ENCODE measurements at regions not wholly inside any gene's neighbourhood (a gene's known extent, or its start where the extent isn't known, plus 50 kb on each side); places are given as distances from the start of the nearest gene placed in this dataset.

GRCh38 chrX:142089193-142089592 lies 115.9 kb downstream of the MAGEC2 start:
- Histone ChIP-seq H3K56ac (ENCODE audit: insufficient read length, low read depth, low read length) (no peak overlapping the region), H4K5ac (ENCODE audit: insufficient read length, low read depth, low read length) (no peak overlapping the region), H3K9ac (ENCODE audit: extremely low read depth, insufficient read length, low read length) (no peak overlapping the region), H3K79me2 (ENCODE audit: insufficient read depth, low read length) (no peaks in the 10 kb centered on the region), H4K8ac (replicated peaks; ENCODE audit: insufficient read length, low read depth, low read length) (no peak overlapping the region), H3K18ac (ENCODE audit: insufficient read length, low read depth, low read length) (no peak overlapping the region), H2AK5ac (ENCODE audit: insufficient read length, low read length) (no peak overlapping the region), H2BK20ac (ENCODE audit: low read depth, low read length, poor library complexity, severe bottlenecking) (no peak overlapping the region), H3K9me3 (ENCODE audit: control insufficient read depth, low read depth, low read length) (no peaks in the 10 kb centered on the region), H3K27ac (ENCODE audit: insufficient read length, low read depth, low read length) (no peak overlapping the region), H2BK120ac (ENCODE audit: low read depth, low read length, poor library complexity, severe bottlenecking) (no peak overlapping the region), H3K79me1 (ENCODE audit: insufficient read depth, low read depth, low read length, poor library complexity, severe bottlenecking) (no peaks in the 10 kb centered on the region), H2BK12ac (ENCODE audit: insufficient read length, low read depth, low read length) (no peak overlapping the region), H3K23ac (ENCODE audit: insufficient read length, low read depth, low read length) (no peak overlapping the region), H3K14ac (ENCODE audit: insufficient read depth, low read length) (no peak overlapping the region), H3K4ac (ENCODE audit: low read depth, low read length) (no peak overlapping the region), H2BK15ac (ENCODE audit: low read depth, low read length) (no peak overlapping the region), H3K4me2 (ENCODE audit: insufficient read depth, insufficient read length, low read length) (no peak overlapping the region), H4K20me1 (ENCODE audit: control insufficient read depth, insufficient read depth, insufficient read length) (no peaks in the 10 kb centered on the region), H3T11ph (ENCODE audit: low read length) (no peak overlapping the region), H2AFZ (ENCODE audit: low read length) (no peak overlapping the region), H3K23me2 (ENCODE audit: insufficient read length, low read depth, low read length, poor library complexity, severe bottlenecking) (no peaks in the 10 kb centered on the region), H3K27me3 (ENCODE audit: insufficient read depth, low read length) (no peaks in the 10 kb centered on the region), H3K4me1 (ENCODE audit: insufficient read depth, low read length) (no peaks in the 10 kb centered on the region), H2BK5ac (ENCODE audit: insufficient read length, low read length) (no peak overlapping the region), H4K91ac (ENCODE audit: insufficient read length, low read depth, low read length) (no peak overlapping the region)
- Mint-ChIP-seq H3K27me3 (ENCODE audit: low read depth) (no peaks in the 10 kb centered on the region; the same call in 1 of the 2 replicates), H3K4me1 (no peaks in the 10 kb centered on the region), H3K9me3 (peaks cover 56 to 67% of the 10 kb centered on the region in 2 experiments), H3K4me3 (no peak overlapping the region), H3K36me3 (ENCODE audit: insufficient read depth in 1 of 3, low read depth in 3 of 3) (peaks cover 0 to 7% (median 3%) of the 10 kb centered on the region in 3 experiments; a peak in 2 of 7 replicates), H3K27ac (no peak overlapping the region)
- no peak for DNase-seq
- peak; percentile 57 for TF ChIP-seq CTCF (conservative IDR thresholded peaks at IDR 0.05)
- no CpG with 5 or more reads among the region's 1 CpG for WGBS (ENCODE audit: extremely low coverage, insufficient read length, low lambda C conversion rate)

All from H9 (cell line).